Transverse colon (tissue), 4 donors: ENCODE measurements at regions not wholly inside any gene's neighbourhood (a gene's known extent, or its start where the extent isn't known, plus 50 kb on each side); places are given as distances from the start of the nearest gene placed in this dataset.

Experiments
- EP300 ChIP-seq: sonication (generic); formaldehyde crosslinking; IDR thresholded peaks from one replicate; pipeline ENCODE4 v1.6.1; 2017; ENCODE audit warnings: antibody characterized with exemption, low read depth
- POLR2A ChIP-seq: fragments of 450-650 bp; IDR thresholded peaks from one replicate; pipeline ENCODE4 v1.6.1; 2016; ENCODE audit warnings: antibody characterized with exemption, mild to moderate bottlenecking, moderate library complexity
- POLR2AphosphoS5 ChIP-seq, 3 donors: sonication (generic); formaldehyde crosslinking; IDR thresholded peaks; one replicate each; pipeline ENCODE4 v1.6.1; 2016; ENCODE audit warnings: antibody characterized with exemption in 3 of 3
- TF ChIP-seq, protein P1 (sequence below), 5 experiments: fragments of 200-600 bp in 3 of 5; fragments of 450-650 bp in 2 of 5; sonication (generic) in 3 of 5; IDR thresholded peaks; 1 replicate in 2 of 5; 2 replicates in 3 of 5; pipeline ENCODE4 v1.5.1; 2016 to 2017; ENCODE audit warnings: antibody characterized with exemption in 5 of 5, inconsistent platforms in 3 of 5, mild to moderate bottlenecking in 2 of 5, moderate library complexity in 1 of 5

GRCh38 chr3:40996382-40996781 is 202.9 kb upstream of the CTNNB1 start:
- TF ChIP-seq, protein P1, sequence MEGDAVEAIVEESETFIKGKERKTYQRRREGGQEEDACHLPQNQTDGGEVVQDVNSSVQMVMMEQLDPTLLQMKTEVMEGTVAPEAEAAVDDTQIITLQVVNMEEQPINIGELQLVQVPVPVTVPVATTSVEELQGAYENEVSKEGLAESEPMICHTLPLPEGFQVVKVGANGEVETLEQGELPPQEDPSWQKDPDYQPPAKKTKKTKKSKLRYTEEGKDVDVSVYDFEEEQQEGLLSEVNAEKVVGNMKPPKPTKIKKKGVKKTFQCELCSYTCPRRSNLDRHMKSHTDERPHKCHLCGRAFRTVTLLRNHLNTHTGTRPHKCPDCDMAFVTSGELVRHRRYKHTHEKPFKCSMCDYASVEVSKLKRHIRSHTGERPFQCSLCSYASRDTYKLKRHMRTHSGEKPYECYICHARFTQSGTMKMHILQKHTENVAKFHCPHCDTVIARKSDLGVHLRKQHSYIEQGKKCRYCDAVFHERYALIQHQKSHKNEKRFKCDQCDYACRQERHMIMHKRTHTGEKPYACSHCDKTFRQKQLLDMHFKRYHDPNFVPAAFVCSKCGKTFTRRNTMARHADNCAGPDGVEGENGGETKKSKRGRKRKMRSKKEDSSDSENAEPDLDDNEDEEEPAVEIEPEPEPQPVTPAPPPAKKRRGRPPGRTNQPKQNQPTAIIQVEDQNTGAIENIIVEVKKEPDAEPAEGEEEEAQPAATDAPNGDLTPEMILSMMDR (IDR thresholded peaks at IDR 0.05), result no peak
- TF ChIP-seq POLR2A, result no peak
- no peak for TF ChIP-seq EP300
- no peak for TF ChIP-seq POLR2AphosphoS5 (IDR thresholded peaks at IDR 0.05)
